ENCODE measurements at regions not wholly inside any gene's neighbourhood (a gene's known extent, or its start where the extent isn't known, plus 50 kb on each side); places are given as distances from the start of the nearest gene placed in this dataset.
A peak's percentile ranks its signal among the peaks of the same experiment; 100 is the strongest.

GRCh38 chr20:20894280-20894679 lies 181.8 kb upstream of the RALGAPA2 start:
- Histone ChIP-seq H3K27ac (no peak overlapping the region), H3K4me3 (no peak overlapping the region), H3K4me2 (peak overlapping the region; percentile 23; the same call in 1 of the 3 replicates), H3K9me3 (no peaks in the 10 kb centered on the region), H3K4me1 (no peaks in the 10 kb centered on the region; the same call in 2 of the 3 replicates)
- POLR2A ChIA-PET, result no interaction called here
- WGBS (ENCODE audit: missing lambda C conversion rate), result 5% methylated on average over 3 of the region's 3 CpGs
- FAIRE-seq (no peak), DNase-seq (ENCODE audit: low read depth in 1 of 2, low spot score in 1 of 2) (peak in 1 of 2 experiments; percentile 35), ATAC-seq (peak in 1 of 2 experiments; percentile 28; a peak in 2 of 6 replicates)
- TF ChIP-seq RAD21 (conservative IDR thresholded peaks at IDR 0.05 in 1 of 2, IDR thresholded peaks at IDR 0.05 in 1 of 2) (no peak), TFCP2L1 (CRISPR knock-in tag; IDR thresholded peaks at IDR 0.05) (no peak), RFX5 (IDR thresholded peaks at IDR 0.05) (no peak), ZNF302 (CRISPR knock-in tag; IDR thresholded peaks at IDR 0.05) (no peak), KDM5A (IDR thresholded peaks at IDR 0.05) (no peak), HOXB5 (CRISPR knock-in tag; IDR thresholded peaks at IDR 0.05) (no peak), CHD2 (IDR thresholded peaks at IDR 0.05; ENCODE audit: low read length, partially characterized antibody) (no peak), EP300 (IDR thresholded peaks at IDR 0.05) (no peak), POLR2A (IDR thresholded peaks at IDR 0.05; ENCODE audit: low read length) (no peak), HDAC2 (IDR thresholded peaks at IDR 0.05) (no peak), EHMT2 (IDR thresholded peaks at IDR 0.05; ENCODE audit: low read depth) (no peak), HEYL (CRISPR knock-in tag; IDR thresholded peaks at IDR 0.05) (no peak), FOXS1 (CRISPR knock-in tag; IDR thresholded peaks at IDR 0.05) (no peak)
- TF ChIP-seq, protein P1, sequence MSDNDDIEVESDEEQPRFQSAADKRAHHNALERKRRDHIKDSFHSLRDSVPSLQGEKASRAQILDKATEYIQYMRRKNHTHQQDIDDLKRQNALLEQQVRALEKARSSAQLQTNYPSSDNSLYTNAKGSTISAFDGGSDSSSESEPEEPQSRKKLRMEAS (IDR thresholded peaks at IDR 0.05), result no peak
- CTCF ChIA-PET, result interaction anchor here (1.2 to 2.2 kb wide), 4 partner anchors 10 to 341 kb away, joined by 3 to 8 read pairs (median 6); no protein-coding TSS in a partner anchor

GRCh38 chr20:20892328-20892727 lies 179.9 kb upstream of the RALGAPA2 start:
- FAIRE-seq, result no peak
- H3K27ac ChIP-seq, result no peak overlapping the region
- DNase-seq (ENCODE audit: low read depth in 1 of 2, low spot score in 1 of 2), result no peak
- POLR2A ChIA-PET, result no interaction called here
- CTCF ChIA-PET, result interaction anchor here (1.4 to 2.2 kb wide), 2 partner anchors 32 to 679 kb away, joined by 3 to 8 read pairs; no protein-coding TSS in a partner anchor
- no peaks in the 10 kb centered on the region for H3K9me3 ChIP-seq
- TF ChIP-seq POLR2A (IDR thresholded peaks at IDR 0.05; ENCODE audit: low read length), result no peak
- TF ChIP-seq POLR2AphosphoS2 (conservative IDR thresholded peaks at IDR 0.05; ENCODE audit: low read length), result no peak
- TF ChIP-seq REST (IDR thresholded peaks at IDR 0.05), result no peak
- no peak for TF ChIP-seq PHF8 (IDR thresholded peaks at IDR 0.05; ENCODE audit: borderline replicate concordance, low read depth)
- WGBS (ENCODE audit: missing lambda C conversion rate), result 39% methylated on average over 5 of the region's 5 CpGs
- H3K4me2 ChIP-seq, result no peak overlapping the region
- no peaks in the 10 kb centered on the region; the same call in 2 of the 3 replicates for H3K4me1 ChIP-seq
- ATAC-seq, result no peak
- no peak overlapping the region for H3K4me3 ChIP-seq

DNA sequence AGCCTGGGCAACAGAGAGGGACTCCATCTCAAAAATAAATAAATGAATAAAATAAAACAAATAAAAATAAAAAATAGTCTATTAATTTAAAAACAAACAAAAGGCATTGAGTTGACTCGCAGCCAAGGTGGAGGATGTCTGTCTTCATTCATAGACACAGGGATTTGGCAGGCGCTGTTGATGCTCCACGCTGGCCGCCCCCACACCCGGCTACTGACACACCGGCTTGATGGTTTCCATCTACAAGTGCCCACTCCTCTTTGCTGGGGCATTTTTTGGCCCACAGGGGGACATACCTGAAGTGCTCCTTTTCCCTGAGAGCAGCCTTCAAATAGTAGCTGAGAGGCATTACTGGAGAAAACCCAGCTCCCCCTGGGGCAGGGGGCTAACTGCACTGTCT lies 178.3 kb upstream of the RALGAPA2 start:
- FAIRE-seq, result no peak
- DNase-seq (ENCODE audit: low read depth in 1 of 2, low spot score in 1 of 2), result no peak
- ChIA-PET POLR2A (no interaction called here), CTCF (no interaction called here)
- no peak overlapping the region for H3K4me2 ChIP-seq
- H3K4me1 ChIP-seq, result no peaks in the 10 kb centered on the region; the same call in 2 of the 3 replicates
- 40% methylated on average over 6 of the region's 6 CpGs for WGBS (ENCODE audit: missing lambda C conversion rate)
- no peaks in the 10 kb centered on the region for H3K9me3 ChIP-seq
- H3K27ac ChIP-seq, result no peak overlapping the region
- no peak overlapping the region for H3K4me3 ChIP-seq
- no peak for ATAC-seq
- TF ChIP-seq ZSCAN20 (CRISPR knock-in tag; IDR thresholded peaks at IDR 0.05) (no peak), RARB (CRISPR knock-in tag; IDR thresholded peaks at IDR 0.05) (no peak), BHLHE40 (IDR thresholded peaks at IDR 0.05; ENCODE audit: low read depth, low read length) (no peak), NPAS2 (CRISPR knock-in tag; IDR thresholded peaks at IDR 0.05; ENCODE audit: borderline replicate concordance) (no peak), ELK1 (IDR thresholded peaks at IDR 0.05; ENCODE audit: low read depth, low read length) (no peak), CBX2 (IDR thresholded peaks at IDR 0.05; ENCODE audit: borderline replicate concordance, low read depth) (no peak), EHMT2 (IDR thresholded peaks at IDR 0.05; ENCODE audit: low read depth) (no peak), RCOR1 (IDR thresholded peaks at IDR 0.05; ENCODE audit: low read depth, low read length) (no peak), MAFK (IDR thresholded peaks at IDR 0.05; ENCODE audit: partially characterized antibody) (no peak)
- TF ChIP-seq, protein P2, sequence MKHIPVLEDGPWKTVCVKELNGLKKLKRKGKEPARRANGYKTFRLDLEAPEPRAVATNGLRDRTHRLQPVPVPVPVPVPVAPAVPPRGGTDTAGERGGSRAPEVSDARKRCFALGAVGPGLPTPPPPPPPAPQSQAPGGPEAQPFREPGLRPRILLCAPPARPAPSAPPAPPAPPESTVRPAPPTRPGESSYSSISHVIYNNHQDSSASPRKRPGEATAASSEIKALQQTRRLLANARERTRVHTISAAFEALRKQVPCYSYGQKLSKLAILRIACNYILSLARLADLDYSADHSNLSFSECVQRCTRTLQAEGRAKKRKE (CRISPR knock-in tag; IDR thresholded peaks at IDR 0.05; ENCODE audit: low read depth), result no peak
- TF ChIP-seq, protein P3, sequence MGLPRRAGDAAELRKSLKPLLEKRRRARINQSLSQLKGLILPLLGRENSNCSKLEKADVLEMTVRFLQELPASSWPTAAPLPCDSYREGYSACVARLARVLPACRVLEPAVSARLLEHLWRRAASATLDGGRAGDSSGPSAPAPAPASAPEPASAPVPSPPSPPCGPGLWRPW (IDR thresholded peaks at IDR 0.05), result no peak
- TF ChIP-seq, protein P4, sequence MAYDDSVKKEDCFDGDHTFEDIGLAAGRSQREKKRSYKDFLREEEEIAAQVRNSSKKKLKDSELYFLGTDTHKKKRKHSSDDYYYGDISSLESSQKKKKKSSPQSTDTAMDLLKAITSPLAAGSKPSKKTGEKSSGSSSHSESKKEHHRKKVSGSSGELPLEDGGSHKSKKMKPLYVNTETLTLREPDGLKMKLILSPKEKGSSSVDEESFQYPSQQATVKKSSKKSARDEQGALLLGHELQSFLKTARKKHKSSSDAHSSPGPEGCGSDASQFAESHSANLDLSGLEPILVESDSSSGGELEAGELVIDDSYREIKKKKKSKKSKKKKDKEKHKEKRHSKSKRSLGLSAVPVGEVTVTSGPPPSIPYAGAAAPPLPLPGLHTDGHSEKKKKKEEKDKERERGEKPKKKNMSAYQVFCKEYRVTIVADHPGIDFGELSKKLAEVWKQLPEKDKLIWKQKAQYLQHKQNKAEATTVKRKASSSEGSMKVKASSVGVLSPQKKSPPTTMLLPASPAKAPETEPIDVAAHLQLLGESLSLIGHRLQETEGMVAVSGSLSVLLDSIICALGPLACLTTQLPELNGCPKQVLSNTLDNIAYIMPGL (CRISPR knock-in tag; IDR thresholded peaks at IDR 0.05; ENCODE audit: borderline replicate concordance), result no peak
